ENCODE measurements at regions not wholly inside any gene's neighbourhood (a gene's known extent, or its start where the extent isn't known, plus 50 kb on each side); places are given as distances from the start of the nearest gene placed in this dataset.

DNA sequence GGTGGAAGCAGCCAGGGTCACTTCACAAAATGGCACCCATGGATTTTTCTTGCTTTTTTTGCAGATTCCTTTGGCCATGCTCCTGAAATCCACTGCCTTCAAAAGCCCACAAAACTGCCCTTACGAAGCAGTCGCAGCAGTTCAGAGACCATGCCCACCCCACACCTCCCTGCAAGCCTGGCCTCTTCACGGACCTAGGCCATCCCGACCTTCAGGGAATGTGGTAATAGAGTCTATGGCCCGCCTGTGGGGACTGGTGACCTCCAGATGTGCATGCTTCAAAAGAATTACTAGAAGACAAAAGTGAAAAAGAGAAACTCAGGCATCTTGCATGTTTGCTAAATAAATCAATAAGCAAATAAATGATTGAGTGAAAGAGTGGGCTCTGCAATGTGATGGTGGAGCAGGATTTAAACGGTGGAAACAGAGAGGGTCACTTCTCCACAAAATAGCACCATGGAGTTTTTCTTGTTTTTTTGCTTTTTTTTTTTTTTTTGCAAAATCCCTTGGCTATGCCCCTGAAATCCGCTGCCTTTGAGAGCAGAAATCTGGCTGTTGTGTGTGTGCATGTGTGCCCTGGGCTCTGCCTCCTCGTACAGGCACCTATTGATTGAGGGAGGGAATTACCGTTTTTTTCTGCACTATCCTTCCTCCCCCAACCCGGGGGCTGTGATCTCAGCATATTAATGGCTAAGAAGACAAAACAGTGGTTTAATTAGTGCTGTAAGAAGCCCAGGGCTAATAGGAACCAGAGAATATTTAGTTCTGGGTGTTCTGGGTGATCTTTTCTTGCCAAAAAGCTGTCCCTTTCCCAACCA lies 107.4 kb downstream of the PXDC1 start:
- no peak for DNase-seq (ENCODE audit: low read depth in 2 of 3, low spot score in 2 of 3)

GRCh38 chr6:3640868-3641267 lies 110.6 kb downstream of the PXDC1 start:
- no peak for DNase-seq (ENCODE audit: low read depth in 2 of 3, low spot score in 2 of 3)

GRCh38 chr6:3638662-3639061 lies 112.9 kb downstream of the PXDC1 start:
- DNase-seq (ENCODE audit: low read depth in 2 of 3, low spot score in 2 of 3): no peak

GRCh38 chr6:3636060-3636459 lies 115.5 kb downstream of the PXDC1 start:
- DNase-seq (ENCODE audit: low read depth in 2 of 3, low spot score in 2 of 3): no peak

GRCh38 chr6:3635482-3635881 lies 116.0 kb downstream of the PXDC1 start:
- no peak for DNase-seq (ENCODE audit: low read depth in 2 of 3, low spot score in 2 of 3)

- DNase-seq (ENCODE audit: low read depth in 2 of 3, low spot score in 2 of 3): no peak
Observed at GRCh38 chr6:3634280-3634816, 117.2 kb downstream of the PXDC1 start.

GRCh38 chr6:3633711-3634110 lies 117.8 kb downstream of the PXDC1 start:
- no peak for DNase-seq (ENCODE audit: low read depth in 2 of 3, low spot score in 2 of 3)

DNA sequence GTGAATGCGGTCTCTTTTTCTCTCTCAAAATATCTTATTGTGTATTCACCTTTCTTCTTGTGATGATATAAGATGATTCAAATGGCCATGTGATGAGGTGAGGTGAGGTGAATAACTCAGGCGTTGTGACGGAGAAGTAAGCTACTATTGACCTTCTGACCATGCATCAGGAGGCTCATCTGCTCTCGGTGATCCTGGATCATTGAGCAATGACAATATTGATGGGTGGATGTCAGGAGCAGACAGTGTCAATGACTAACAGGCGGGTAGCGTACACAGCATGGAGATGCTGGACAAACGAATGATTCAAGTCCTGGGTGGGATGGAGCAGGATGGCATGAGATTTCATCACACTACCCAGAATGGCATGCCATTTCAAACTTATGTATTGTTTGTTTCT lies 119.6 kb downstream of the PXDC1 start:
- no peak for DNase-seq (ENCODE audit: low read depth in 2 of 3, low spot score in 2 of 3)

- DNase-seq (ENCODE audit: low read depth in 2 of 3, low spot score in 2 of 3): no peak
Observed at GRCh38 chr6:3631186-3631585, 120.3 kb downstream of the PXDC1 start.

DNA sequence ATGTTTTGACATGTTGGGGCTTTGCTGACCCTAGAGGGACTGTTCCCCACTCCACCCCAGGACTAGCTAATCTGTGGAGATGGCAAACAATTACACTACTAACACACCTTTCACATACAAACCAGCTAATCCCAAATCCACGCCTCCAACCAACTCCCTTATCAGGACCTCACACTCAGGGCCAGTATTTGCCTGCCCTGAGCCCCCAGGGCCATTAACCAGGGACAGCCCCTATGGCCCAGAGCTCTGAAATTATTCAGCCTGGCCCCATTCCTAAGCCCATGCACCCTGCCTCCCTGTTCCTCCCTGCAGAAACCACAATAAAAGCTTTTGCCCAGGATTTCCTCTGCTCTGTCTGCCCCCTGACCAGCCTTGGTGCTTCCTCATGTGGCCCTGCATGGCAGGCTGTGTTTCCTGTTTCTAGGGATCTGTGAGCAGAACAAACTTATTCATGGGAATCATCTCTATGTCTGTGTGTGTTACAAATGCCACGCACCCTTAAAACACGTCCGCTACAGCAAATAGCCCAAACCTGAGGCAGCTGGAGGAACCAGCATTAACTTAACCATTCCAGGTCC lies 121.2 kb downstream of the PXDC1 start:
- no peak for DNase-seq (ENCODE audit: low read depth in 2 of 3, low spot score in 2 of 3)

GRCh38 chr6:3627956-3628835 lies 123.3 kb downstream of the PXDC1 start:
- no peak for DNase-seq (ENCODE audit: low read depth in 2 of 3, low spot score in 2 of 3)

- DNase-seq (ENCODE audit: low read depth in 2 of 3, low spot score in 2 of 3): no peak
Observed at GRCh38 chr6:3627501-3627900, 124.0 kb downstream of the PXDC1 start.

DNA sequence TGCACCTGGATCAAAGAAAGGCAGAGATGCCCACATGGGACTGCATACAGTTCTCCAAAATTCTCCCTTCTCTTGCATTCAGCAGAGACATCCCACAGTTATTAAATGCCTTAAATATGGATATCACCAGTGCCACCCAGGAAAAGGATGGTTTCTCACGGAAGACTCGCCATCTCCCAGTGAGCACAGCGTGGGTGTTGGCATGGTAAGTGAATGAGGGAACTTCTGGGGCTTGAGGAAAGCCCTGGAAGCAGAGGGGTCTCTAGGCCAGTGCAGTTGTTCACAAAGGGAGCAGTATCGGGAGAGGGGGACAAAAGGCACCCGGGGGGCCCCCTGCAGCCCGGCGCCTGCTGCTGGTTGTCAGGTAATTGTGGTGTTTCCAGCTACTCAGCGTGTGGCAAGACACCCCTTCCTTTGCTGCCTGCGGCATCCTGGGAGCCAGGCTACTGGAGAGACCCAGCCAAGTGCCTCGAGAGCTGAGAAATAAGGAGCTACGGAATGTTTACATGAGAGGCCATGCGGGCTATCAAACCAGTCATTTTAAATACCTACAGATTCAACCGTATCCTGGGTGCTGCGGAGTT lies 125.4 kb downstream of the PXDC1 start:
- DNase-seq (ENCODE audit: low read depth in 2 of 3, low spot score in 2 of 3): no peak

DNA sequence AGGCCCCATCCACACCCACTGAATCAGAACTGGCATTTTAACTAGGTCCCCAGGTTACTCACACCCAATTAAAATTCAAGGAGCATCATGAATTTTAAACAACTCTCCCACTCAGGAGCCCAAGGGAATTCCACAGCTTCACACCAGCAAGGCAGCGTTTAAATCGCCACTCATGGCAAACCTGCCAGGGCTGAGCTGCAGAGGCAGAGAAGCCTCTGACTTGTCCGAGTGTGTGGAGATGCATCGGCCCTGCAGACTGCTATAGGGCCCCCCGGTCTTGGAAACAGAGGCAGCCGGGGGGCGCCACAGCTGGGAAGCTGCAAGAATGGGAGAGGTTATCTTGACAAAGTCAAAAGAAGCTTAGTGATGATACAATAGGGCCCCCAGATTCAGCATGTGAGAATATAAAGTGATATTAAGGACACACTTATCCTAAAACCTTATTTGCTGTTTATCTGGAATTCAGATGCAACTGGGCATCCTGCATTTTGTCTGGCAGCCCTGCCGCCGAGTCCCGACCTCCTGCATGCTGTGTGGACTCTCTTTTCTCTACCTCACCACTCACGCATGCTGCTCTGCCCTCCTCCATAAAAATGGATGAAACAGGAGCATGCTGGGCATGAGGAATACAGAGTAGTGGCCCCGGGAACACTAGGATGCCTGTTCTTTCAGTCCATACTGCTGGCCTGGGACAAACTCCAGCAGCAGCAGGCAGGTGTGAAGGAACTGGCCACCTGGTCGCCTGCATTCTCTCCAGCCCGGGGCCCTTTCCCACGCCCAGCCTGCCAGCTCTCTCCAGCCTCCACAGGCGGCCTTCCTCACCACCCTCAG lies 126.1 kb downstream of the PXDC1 start:
- no peak for DNase-seq (ENCODE audit: low read depth in 2 of 3, low spot score in 2 of 3)

- DNase-seq (ENCODE audit: low read depth in 2 of 3, low spot score in 2 of 3): no peak
Observed at GRCh38 chr6:3624250-3625136, 127.0 kb downstream of the PXDC1 start.

- DNase-seq (ENCODE audit: low read depth in 2 of 3, low spot score in 2 of 3): peak in 1 of 3 experiments; percentile 1
Observed at GRCh38 chr6:3623451-3624249, 127.9 kb downstream of the PXDC1 start.

- no peak for DNase-seq (ENCODE audit: low read depth in 2 of 3, low spot score in 2 of 3)
Observed at GRCh38 chr6:3621411-3621810, 130.1 kb downstream of the PXDC1 start.

- no peak for DNase-seq (ENCODE audit: low read depth in 2 of 3, low spot score in 2 of 3)
Observed at GRCh38 chr6:3620937-3621336, 130.6 kb downstream of the PXDC1 start.

GRCh38 chr6:3620389-3620788 lies 131.1 kb downstream of the PXDC1 start:
- DNase-seq (ENCODE audit: low read depth in 2 of 3, low spot score in 2 of 3): no peak

Measured in activated CD8-positive, alpha-beta memory T cell treated with anti-CD3 and anti-CD28 coated beads for 48 hours (primary cell).